ENCODE measurements at regions not wholly inside any gene's neighbourhood (a gene's known extent, or its start where the extent isn't known, plus 50 kb on each side); places are given as distances from the start of the nearest gene placed in this dataset.

DNA sequence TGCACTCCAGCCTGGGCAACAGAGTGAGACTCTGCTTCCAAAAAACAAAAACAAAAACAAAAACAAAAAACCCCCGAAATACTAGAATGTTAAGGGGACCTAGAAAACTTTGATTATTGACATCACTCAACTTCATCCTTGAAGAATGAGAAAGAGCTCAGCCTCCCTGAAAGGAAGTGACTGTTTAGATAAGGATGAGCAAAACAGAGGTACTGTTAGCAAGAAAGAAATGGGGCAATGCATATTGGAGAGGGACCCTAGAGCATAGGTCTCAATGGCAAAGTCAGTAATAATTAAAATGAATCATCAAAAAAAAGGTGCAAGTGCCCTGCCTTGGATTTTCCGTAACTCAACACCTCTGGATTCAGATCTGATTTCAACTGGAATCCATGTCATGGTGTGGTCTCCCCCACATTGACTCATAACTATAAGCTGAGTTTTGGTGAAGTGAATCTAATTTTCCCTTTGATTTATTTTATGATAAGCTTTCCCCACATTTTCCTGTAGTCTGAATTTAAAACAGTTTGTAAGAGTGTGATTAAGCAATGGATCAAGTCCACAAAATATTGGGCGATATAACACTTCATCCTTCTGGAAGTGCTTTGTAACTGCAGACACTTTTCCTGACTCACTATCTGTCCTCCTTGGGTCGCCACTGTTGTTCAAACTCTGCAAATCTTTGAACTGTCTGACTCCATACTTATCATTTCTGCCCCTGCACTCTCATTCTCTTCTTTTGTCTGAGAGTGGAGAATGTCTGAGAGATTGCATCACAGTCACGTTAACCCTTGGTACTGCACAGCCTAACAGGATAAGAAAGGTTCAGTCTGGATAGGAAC is 224.8 kb upstream of the LYZL1 start:
- Histone ChIP-seq H3K36me3 (ENCODE audit: control insufficient read depth, insufficient read depth, low read length) (no peaks in the 10 kb centered on the region), H3K27me3 (ENCODE audit: control insufficient read depth, insufficient read depth, low read length) (no peaks in the 10 kb centered on the region), H3K4me3 (ENCODE audit: low read depth, low read length) (no peak overlapping the region)
- ChIA-PET POLR2A (no interaction called here), CTCF (interaction anchor here (0.9 to 1.6 kb wide), 4 partner anchors 12 to 386 kb away, joined by 3 to 6 read pairs (median 4); partner anchors contain the start of gene BAMBI)
- TF ChIP-seq CTCF (IDR thresholded peaks at IDR 0.05; ENCODE audit: insufficient read depth, low read depth, low read length), result peak; percentile 34; the same call in 1 of the 2 replicates
- DNase-seq (ENCODE audit: low read depth), result no peak

GRCh38 chr10:29064680-29065079 is 224.2 kb upstream of the LYZL1 start:
- Histone ChIP-seq H3K4me3 (ENCODE audit: low read depth, low read length) (no peak overlapping the region), H3K36me3 (ENCODE audit: control insufficient read depth, insufficient read depth, low read length) (no peaks in the 10 kb centered on the region), H3K27me3 (ENCODE audit: control insufficient read depth, insufficient read depth, low read length) (no peaks in the 10 kb centered on the region)
- CTCF ChIA-PET, result interaction anchor here (1.4 to 1.6 kb wide), 2 partner anchors 73 to 387 kb away, joined by 3 to 4 read pairs; partner anchors contain the start of gene BAMBI
- POLR2A ChIA-PET, result no interaction called here
- no peak for DNase-seq (ENCODE audit: low read depth)
- no peak for TF ChIP-seq CTCF (IDR thresholded peaks at IDR 0.05; ENCODE audit: insufficient read depth, low read depth, low read length)

- ChIA-PET POLR2A (no interaction called here), CTCF (interaction anchor here (0.6 to 2.1 kb wide), 3 partner anchors 8 to 74 kb away, joined by 3 to 5 read pairs (median 3); no protein-coding TSS in a partner anchor)
- peaks cover 2% of the 10 kb centered on the region; the same call in 1 of the 2 replicates for H3K27me3 ChIP-seq (ENCODE audit: control insufficient read depth, insufficient read depth, low read length)
- no peak for TF ChIP-seq CTCF (IDR thresholded peaks at IDR 0.05; ENCODE audit: insufficient read depth, low read depth, low read length)
- no peaks in the 10 kb centered on the region for H3K36me3 ChIP-seq (ENCODE audit: control insufficient read depth, insufficient read depth, low read length)
- no peak overlapping the region for H3K4me3 ChIP-seq (ENCODE audit: low read depth, low read length)
- no peak for DNase-seq (ENCODE audit: low read depth)
Observed at GRCh38 chr10:29067161-29067560, 221.7 kb upstream of the LYZL1 start.

- DNase-seq (ENCODE audit: low read depth), result no peak
- TF ChIP-seq CTCF (IDR thresholded peaks at IDR 0.05; ENCODE audit: insufficient read depth, low read depth, low read length), result no peak
- POLR2A ChIA-PET, result no interaction called here
- H3K27me3 ChIP-seq (ENCODE audit: control insufficient read depth, insufficient read depth, low read length), result peaks cover 2% of the 10 kb centered on the region; the same call in 1 of the 2 replicates
- CTCF ChIA-PET, result interaction anchor here (1.4 to 2.1 kb wide), 2 partner anchors 9 to 37 kb away, joined by 3 to 5 read pairs; no protein-coding TSS in a partner anchor
- no peak overlapping the region for H3K4me3 ChIP-seq (ENCODE audit: low read depth, low read length)
- no peaks in the 10 kb centered on the region for H3K36me3 ChIP-seq (ENCODE audit: control insufficient read depth, insufficient read depth, low read length)
Observed at GRCh38 chr10:29067628-29068027, 221.2 kb upstream of the LYZL1 start.

DNA sequence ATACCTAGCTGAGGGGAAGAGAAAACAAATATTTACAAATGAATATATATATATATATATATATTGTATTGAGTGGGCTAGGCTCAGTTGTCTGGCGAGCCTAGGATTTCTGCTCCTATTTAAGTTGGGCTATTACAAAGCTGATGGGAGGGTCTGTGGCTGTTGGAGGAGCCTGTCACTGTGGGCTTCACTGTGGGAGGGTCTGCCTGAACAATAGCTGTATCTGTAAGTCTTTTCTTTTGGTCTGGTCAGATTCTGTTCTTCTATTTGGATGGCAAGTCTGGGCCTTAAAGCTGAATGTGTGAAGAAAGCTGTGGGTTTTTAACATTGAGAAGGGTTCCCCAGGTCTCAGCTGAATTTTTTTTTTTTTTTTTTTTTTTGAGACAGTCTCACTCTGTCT is 220.6 kb upstream of the LYZL1 start:
- POLR2A ChIA-PET, result no interaction called here
- Histone ChIP-seq H3K27me3 (ENCODE audit: control insufficient read depth, insufficient read depth, low read length) (peaks cover 2% of the 10 kb centered on the region), H3K4me3 (ENCODE audit: low read depth, low read length) (no peak overlapping the region), H3K36me3 (ENCODE audit: control insufficient read depth, insufficient read depth, low read length) (no peaks in the 10 kb centered on the region)
- no peak for DNase-seq (ENCODE audit: low read depth)
- CTCF ChIA-PET, result interaction anchor here (1.4 kb wide), 1 partner anchor 10 kb away, joined by 3 read pairs; no protein-coding TSS in a partner anchor
- TF ChIP-seq CTCF (IDR thresholded peaks at IDR 0.05; ENCODE audit: insufficient read depth, low read depth, low read length), result no peak

Data from BJ (cell line).